ENCODE measurements at regions not wholly inside any gene's neighbourhood (a gene's known extent, or its start where the extent isn't known, plus 50 kb on each side); places are given as distances from the start of the nearest gene placed in this dataset.

- no peak for TF ChIP-seq POLR2AphosphoS5 (IDR thresholded peaks at IDR 0.05; ENCODE audit: low read depth)
- TF ChIP-seq CTCF (conservative IDR thresholded peaks at IDR 0.05; ENCODE audit: low read depth in 2 of 2): no peak
- TF ChIP-seq JUNB (IDR thresholded peaks at IDR 0.05; ENCODE audit: unreplicated experiment): no peak
Measured at GRCh38 chr3:88267847-88268246, 118.1 kb downstream of the C3orf38 start.

Measured in GM23338 (cell line).